ENCODE measurements at regions not wholly inside any gene's neighbourhood (a gene's known extent, or its start where the extent isn't known, plus 50 kb on each side); places are given as distances from the start of the nearest gene placed in this dataset.
A peak's percentile ranks its signal among the peaks of the same experiment; 100 is the strongest.

GRCh38 chr12:4039931-4040330 lies 166.7 kb upstream of the PARP11 start:
- DNase-seq (ENCODE audit: extremely low spot score) = no peak
- CTCF ChIA-PET = interaction anchor here (4.9 kb wide), 1 partner anchor 155 kb away, joined by 61 read pairs; no protein-coding TSS in a partner anchor
- POLR2A ChIA-PET = interaction anchor here (2.4 kb wide), 1 partner anchor 236 kb away, joined by 11 read pairs; no protein-coding TSS in a partner anchor
- TF ChIP-seq CTBP1 (IDR thresholded peaks at IDR 0.05; ENCODE audit: borderline replicate concordance) (no peak), ZNF384 (IDR thresholded peaks at IDR 0.05) (no peak), PKNOX1 (IDR thresholded peaks at IDR 0.05) (no peak), NFRKB (IDR thresholded peaks at IDR 0.05) (no peak), HDGF (IDR thresholded peaks at IDR 0.05; ENCODE audit: borderline replicate concordance) (no peak), ARNT (IDR thresholded peaks at IDR 0.05) (no peak), LEF1 (IDR thresholded peaks at IDR 0.05; ENCODE audit: borderline replicate concordance) (no peak), FOXM1 (IDR thresholded peaks at IDR 0.05; ENCODE audit: borderline replicate concordance) (no peak), TARDBP (IDR thresholded peaks at IDR 0.05) (no peak), SP1 (IDR thresholded peaks at IDR 0.05) (no peak), SUZ12 (IDR thresholded peaks at IDR 0.05) (no peak), L3MBTL2 (conservative IDR thresholded peaks at IDR 0.05) (no peak), FOXA1 (IDR thresholded peaks at IDR 0.05) (no peak), BHLHE40 (IDR thresholded peaks at IDR 0.05; ENCODE audit: borderline replicate concordance) (no peak)

GRCh38 chr12:4037747-4038312 lies 164.6 kb upstream of the PARP11 start:
- no peak for TF ChIP-seq FOXA1 (IDR thresholded peaks at IDR 0.05)
- no peak for TF ChIP-seq FOXK2 (IDR thresholded peaks at IDR 0.05)
- no peak for TF ChIP-seq L3MBTL2 (conservative IDR thresholded peaks at IDR 0.05)
- TF ChIP-seq SUZ12 (IDR thresholded peaks at IDR 0.05) = no peak
- no peak for TF ChIP-seq ZNF384 (IDR thresholded peaks at IDR 0.05)
- no peak for TF ChIP-seq BHLHE40 (IDR thresholded peaks at IDR 0.05; ENCODE audit: borderline replicate concordance)
- TF ChIP-seq LEF1 (IDR thresholded peaks at IDR 0.05; ENCODE audit: borderline replicate concordance) = no peak
- no peak for TF ChIP-seq HDGF (IDR thresholded peaks at IDR 0.05; ENCODE audit: borderline replicate concordance)
- no peak for TF ChIP-seq TARDBP (IDR thresholded peaks at IDR 0.05)
- no peak for TF ChIP-seq SP1 (IDR thresholded peaks at IDR 0.05)
- CTCF ChIA-PET = interaction anchor here (0.6 to 4.9 kb wide), 16 partner anchors 9 to 239 kb away, joined by 3 to 61 read pairs (median 4); no protein-coding TSS in a partner anchor

GRCh38 chr12:4036671-4037271 lies 163.6 kb upstream of the PARP11 start:
- CTCF ChIA-PET = interaction anchor here (0.6 to 4.9 kb wide), 13 partner anchors 8 to 240 kb away, joined by 3 to 61 read pairs (median 4); no protein-coding TSS in a partner anchor
- no peak for TF ChIP-seq L3MBTL2 (conservative IDR thresholded peaks at IDR 0.05)
- no peak for TF ChIP-seq CTBP1 (IDR thresholded peaks at IDR 0.05; ENCODE audit: borderline replicate concordance)
- no peak for TF ChIP-seq BHLHE40 (IDR thresholded peaks at IDR 0.05; ENCODE audit: borderline replicate concordance)
- TF ChIP-seq FOXA1 (IDR thresholded peaks at IDR 0.05) = no peak
- no peak for TF ChIP-seq SP1 (IDR thresholded peaks at IDR 0.05)
- TF ChIP-seq NFRKB (IDR thresholded peaks at IDR 0.05) = no peak
- no peak for DNase-seq (ENCODE audit: extremely low spot score)
- POLR2A ChIA-PET = interaction anchor here (0.7 to 1.4 kb wide), 2 partner anchors 13 to 41 kb away, joined by 3 read pairs; no protein-coding TSS in a partner anchor

More at GRCh38 chr12:4037747-4038312, 164.6 kb upstream of the PARP11 start:
- POLR2A ChIA-PET = interaction anchor here (1.8 kb wide), 1 partner anchor 239 kb away, joined by 6 read pairs; no protein-coding TSS in a partner anchor
- peak; percentile 38 for DNase-seq (ENCODE audit: extremely low spot score)

- ChIA-PET POLR2A (no interaction called here), CTCF (interaction anchor here (1.1 kb wide), 1 partner anchor 149 kb away, joined by 3 read pairs; no protein-coding TSS in a partner anchor)
- no peak for DNase-seq (ENCODE audit: extremely low spot score)
- TF ChIP-seq HDGF (IDR thresholded peaks at IDR 0.05; ENCODE audit: borderline replicate concordance) (no peak), NFRKB (IDR thresholded peaks at IDR 0.05) (no peak)
Observed at GRCh38 chr12:4034921-4035320, 161.7 kb upstream of the PARP11 start.

GRCh38 chr12:4032924-4033615 lies 159.9 kb upstream of the PARP11 start:
- no peak for DNase-seq (ENCODE audit: extremely low spot score)
- ChIA-PET CTCF (interaction anchor here (0.6 kb wide), 2 partner anchors 26 to 146 kb away, joined by 3 to 4 read pairs; no protein-coding TSS in a partner anchor), POLR2A (interaction anchor here (1.0 to 2.1 kb wide), 6 partner anchors 22 to 239 kb away, joined by 3 to 9 read pairs (median 6); no protein-coding TSS in a partner anchor)
- TF ChIP-seq ZNF384 (IDR thresholded peaks at IDR 0.05) (no peak), SP1 (IDR thresholded peaks at IDR 0.05) (no peak), PKNOX1 (IDR thresholded peaks at IDR 0.05) (no peak)

- no peak for DNase-seq (ENCODE audit: extremely low spot score)
- CTCF ChIA-PET = interaction anchor here (0.9 to 1.9 kb wide), 5 partner anchors 20 to 245 kb away, joined by 3 to 12 read pairs (median 7); no protein-coding TSS in a partner anchor
- POLR2A ChIA-PET = interaction anchor here (1.1 to 2.1 kb wide), 8 partner anchors 18 to 242 kb away, joined by 3 to 9 read pairs (median 5); partner anchors contain the start of gene CCND2
- TF ChIP-seq ARNT (IDR thresholded peaks at IDR 0.05) (no peak), NFRKB (IDR thresholded peaks at IDR 0.05) (no peak), BHLHE40 (IDR thresholded peaks at IDR 0.05; ENCODE audit: borderline replicate concordance) (no peak), CTBP1 (IDR thresholded peaks at IDR 0.05; ENCODE audit: borderline replicate concordance) (no peak), SUZ12 (IDR thresholded peaks at IDR 0.05) (no peak), FOXA1 (IDR thresholded peaks at IDR 0.05) (no peak), HDGF (IDR thresholded peaks at IDR 0.05; ENCODE audit: borderline replicate concordance) (no peak), FOXK2 (IDR thresholded peaks at IDR 0.05) (no peak), TARDBP (IDR thresholded peaks at IDR 0.05) (no peak), ELF4 (IDR thresholded peaks at IDR 0.05) (no peak), SP1 (IDR thresholded peaks at IDR 0.05) (no peak), PKNOX1 (IDR thresholded peaks at IDR 0.05) (no peak), L3MBTL2 (conservative IDR thresholded peaks at IDR 0.05) (no peak)
Observed at GRCh38 chr12:4031703-4032291, 158.6 kb upstream of the PARP11 start.

All from HEK293T (cell line).